HL-60 (cell line): ENCODE measurements at regions not wholly inside any gene's neighbourhood (a gene's known extent, or its start where the extent isn't known, plus 50 kb on each side); places are given as distances from the start of the nearest gene placed in this dataset.

Experiments
- CTCF ChIP-seq: IDR thresholded peaks from one replicate; pipeline ENCODE4 v1.5.1; 2011; ENCODE audit warnings: low read length, control low read depth, inconsistent platforms; ENCODE audit not compliant: insufficient read depth
- POLR2AphosphoS5 ChIP-seq: IDR thresholded peaks from 2 replicates; pipeline ENCODE4 v1.6.1; 2012; ENCODE audit warnings: low read depth
- REST ChIP-seq: IDR thresholded peaks from 2 replicates; pipeline ENCODE4 v1.6.1; 2012; ENCODE audit warnings: low read depth; ENCODE audit not compliant: insufficient replicate concordance

GRCh38 chrX:30955687-30956086, 66.6 kb upstream of the TAB3 start:
- no peak for TF ChIP-seq CTCF
- TF ChIP-seq POLR2AphosphoS5: no peak
- no peak for TF ChIP-seq REST
